Effector memory CD4-positive, alpha-beta T cell (primary cell): ENCODE measurements at regions not wholly inside any gene's neighbourhood (a gene's known extent, or its start where the extent isn't known, plus 50 kb on each side); places are given as distances from the start of the nearest gene placed in this dataset.

Experiments used
- DNase-seq, 3 donors: peaks; one replicate each; pipeline ENCODE4 v3.0.0-alpha.2; 2020
- H3K27ac ChIP-seq: 2 replicates; pipeline ENCODE4 v1.7.0; 2013; ENCODE audit warnings: mild to moderate bottlenecking, low read length, moderate library complexity; ENCODE audit not compliant: insufficient read depth, poor library complexity, severe bottlenecking
- H3K27me3 ChIP-seq: replicated peaks from 2 replicates; pipeline ENCODE4 v1.7.0; 2013; ENCODE audit warnings: mild to moderate bottlenecking, low read length; ENCODE audit not compliant: insufficient read depth, control insufficient read depth, poor library complexity, severe bottlenecking
- H3K36me3 ChIP-seq: 2 replicates; pipeline ENCODE4 v1.7.0; 2013; ENCODE audit warnings: mild to moderate bottlenecking, low read length, moderate library complexity; ENCODE audit not compliant: control insufficient read depth, insufficient read depth
- H3K4me1 ChIP-seq: 2 replicates; pipeline ENCODE4 v1.7.0; 2013; ENCODE audit warnings: low read length, mild to moderate bottlenecking; ENCODE audit not compliant: control insufficient read depth, insufficient read depth, poor library complexity, severe bottlenecking
- H3K4me3 ChIP-seq: 2 replicates; pipeline ENCODE4 v1.7.0; 2013; ENCODE audit warnings: low read length, low read depth, mild to moderate bottlenecking; ENCODE audit not compliant: insufficient read depth, poor library complexity, severe bottlenecking
- H3K9me3 ChIP-seq: 2 replicates; pipeline ENCODE4 v1.7.0; 2013; ENCODE audit warnings: mild to moderate bottlenecking, low read length, moderate library complexity; ENCODE audit not compliant: control insufficient read depth

DNA sequence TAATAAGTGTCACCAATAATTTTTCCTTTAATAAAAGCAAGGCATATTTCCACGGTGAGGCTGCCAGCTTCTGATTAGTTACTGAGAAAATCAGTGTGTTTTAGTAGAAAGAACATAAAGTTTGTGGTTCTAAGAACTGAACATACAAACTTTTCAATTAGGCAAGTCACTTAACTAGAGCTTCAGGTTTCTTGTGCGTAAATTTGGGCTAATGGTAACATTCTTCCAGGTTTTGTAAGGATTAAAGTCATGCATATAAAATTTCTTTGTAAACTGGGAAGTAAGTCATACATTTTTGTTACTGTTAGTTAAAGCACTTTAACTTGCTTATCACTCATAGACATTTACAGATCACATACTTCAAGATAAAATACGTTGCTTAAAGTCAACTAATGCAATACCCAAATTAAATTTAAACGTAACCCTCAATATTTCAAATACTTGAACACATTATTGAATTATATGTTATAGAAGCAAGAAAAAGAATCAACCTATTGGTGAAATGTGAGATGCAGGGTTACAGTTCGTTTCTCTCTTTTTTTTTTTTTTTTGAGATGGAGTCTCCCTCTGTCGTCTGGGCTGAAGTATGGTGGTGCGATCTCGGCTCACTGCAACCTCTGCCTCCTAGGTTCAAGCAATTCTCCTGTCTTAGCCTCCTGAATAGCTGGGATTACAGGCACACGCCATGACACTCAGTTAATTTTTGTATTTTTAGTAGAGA lies 327.3 kb upstream of the NOX3 start:
- no peaks in the 10 kb centered on the region for H3K4me1 ChIP-seq
- no peak for DNase-seq
- no peak overlapping the region for H3K27ac ChIP-seq
- no peaks in the 10 kb centered on the region for H3K27me3 ChIP-seq
- no peak overlapping the region for H3K4me3 ChIP-seq
- no peaks in the 10 kb centered on the region for H3K9me3 ChIP-seq
- H3K36me3 ChIP-seq: no peaks in the 10 kb centered on the region

DNA sequence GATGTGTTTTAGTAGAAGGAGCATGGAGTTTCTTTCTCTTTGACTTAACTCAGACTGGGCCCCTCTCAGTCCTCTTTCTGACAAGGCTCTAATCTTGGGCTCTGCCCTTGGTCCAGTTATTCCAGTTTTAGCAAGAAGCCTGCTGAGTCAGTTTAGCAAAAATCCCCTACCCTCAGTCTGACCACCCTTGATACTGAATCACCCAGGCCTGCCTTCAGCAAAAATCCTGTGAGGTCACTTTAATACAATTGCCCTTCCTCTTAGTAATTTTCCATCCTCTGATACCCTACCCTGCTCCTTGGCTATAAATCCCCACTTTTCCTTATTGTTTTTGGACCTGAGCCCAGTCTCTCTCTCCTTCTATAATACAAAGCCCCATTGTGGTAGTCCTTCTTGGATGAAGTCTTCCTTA lies 326.7 kb upstream of the NOX3 start:
- H3K27ac ChIP-seq: no peak overlapping the region
- H3K9me3 ChIP-seq: no peaks in the 10 kb centered on the region
- no peak for DNase-seq
- H3K4me3 ChIP-seq: no peak overlapping the region
- H3K36me3 ChIP-seq: no peaks in the 10 kb centered on the region
- H3K27me3 ChIP-seq: no peaks in the 10 kb centered on the region
- H3K4me1 ChIP-seq: no peaks in the 10 kb centered on the region

DNA sequence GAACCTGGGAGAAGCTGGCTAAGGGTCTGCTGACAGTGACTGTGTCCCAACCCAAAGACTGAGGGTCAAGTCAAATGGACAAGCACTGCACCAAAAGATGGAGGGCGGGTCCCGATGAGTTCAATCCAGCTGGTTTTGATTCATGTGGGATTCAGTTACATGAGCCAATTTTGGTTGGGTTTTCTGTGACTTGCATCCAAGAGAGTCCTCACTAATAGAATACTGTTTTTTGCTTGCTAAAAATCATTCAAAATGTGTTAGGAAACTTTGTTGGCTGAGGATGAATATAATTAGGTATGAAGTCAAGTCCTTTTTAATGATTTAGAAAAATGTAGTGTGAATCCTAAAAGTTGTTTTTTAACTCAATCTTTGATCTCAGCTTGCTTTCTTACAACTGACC lies 323.8 kb upstream of the NOX3 start:
- no peaks in the 10 kb centered on the region for H3K9me3 ChIP-seq

DNA sequence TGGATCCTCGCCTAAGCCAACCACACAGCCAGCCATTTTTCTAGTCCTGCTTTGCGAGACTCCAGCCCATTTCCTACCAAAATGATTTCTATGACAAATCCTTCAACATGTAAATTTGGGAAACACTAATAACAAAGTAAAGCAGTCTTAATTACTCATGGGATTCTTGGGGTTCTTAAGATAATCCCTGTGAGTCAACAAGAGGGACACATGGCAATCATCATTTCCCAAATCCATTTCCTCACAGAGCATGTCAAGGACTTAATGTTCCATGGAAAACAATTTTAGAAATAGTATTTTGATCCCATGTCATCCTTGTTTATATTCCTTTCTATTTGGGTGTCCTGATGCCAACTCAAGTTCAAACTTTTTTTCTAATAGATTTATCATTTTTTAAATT lies 322.7 kb upstream of the NOX3 start:
- Histone ChIP-seq H3K36me3 (no peaks in the 10 kb centered on the region), H3K9me3 (no peaks in the 10 kb centered on the region), H3K4me3 (no peak overlapping the region), H3K27me3 (no peaks in the 10 kb centered on the region), H3K27ac (no peak overlapping the region), H3K4me1 (no peaks in the 10 kb centered on the region)
- DNase-seq: no peak

More for the DNA sequence above, 323.8 kb upstream of the NOX3 start:
- Histone ChIP-seq H3K27ac (no peak overlapping the region), H3K27me3 (no peaks in the 10 kb centered on the region), H3K36me3 (no peaks in the 10 kb centered on the region), H3K4me1 (no peaks in the 10 kb centered on the region), H3K4me3 (no peak overlapping the region)
- DNase-seq: no peak

DNA sequence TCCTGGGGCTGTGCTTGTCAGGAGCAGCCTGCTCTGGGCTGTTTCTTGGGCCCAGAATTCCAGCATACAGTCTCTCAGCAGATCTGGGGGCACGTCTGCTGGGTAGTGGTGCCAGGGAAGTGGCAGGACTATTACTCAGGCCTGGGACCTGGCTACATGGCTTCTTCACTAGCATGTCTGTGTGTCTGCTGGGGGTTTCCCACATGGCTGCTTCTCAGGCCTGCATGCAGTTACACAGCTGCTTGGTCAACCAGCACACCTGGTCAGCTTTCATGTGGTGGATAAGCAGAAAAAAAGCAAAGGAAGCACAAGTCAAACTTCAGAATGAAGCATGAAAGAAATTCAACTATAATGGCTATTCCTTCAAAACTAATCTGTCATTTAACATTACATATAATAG lies 316.2 kb upstream of the NOX3 start:
- Histone ChIP-seq H3K4me3 (no peak overlapping the region), H3K27me3 (no peaks in the 10 kb centered on the region), H3K4me1 (no peaks in the 10 kb centered on the region), H3K27ac (no peak overlapping the region), H3K36me3 (no peaks in the 10 kb centered on the region), H3K9me3 (no peaks in the 10 kb centered on the region)
- no peak for DNase-seq

DNA sequence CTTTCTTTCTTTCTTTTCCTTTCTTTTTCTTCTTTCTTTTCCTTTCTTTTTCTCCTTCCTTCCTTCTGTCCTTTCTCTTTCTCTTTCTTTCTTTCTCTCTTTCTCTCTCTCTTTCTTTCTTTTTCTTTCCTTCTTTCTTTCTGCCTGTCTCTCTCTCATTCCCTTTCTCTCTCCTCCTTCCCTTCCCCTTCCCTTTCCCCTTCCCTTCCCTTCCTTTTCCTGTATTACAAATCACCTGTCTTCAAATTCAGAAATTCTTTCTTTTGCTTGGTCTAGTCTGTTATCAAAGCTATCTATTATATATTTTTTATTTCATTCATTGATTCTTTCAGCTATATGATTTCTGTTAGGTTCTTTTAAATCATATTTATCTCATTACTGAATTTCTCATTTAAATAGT lies 315.2 kb upstream of the NOX3 start:
- no peak overlapping the region for H3K4me3 ChIP-seq
- no peak overlapping the region for H3K27ac ChIP-seq
- H3K4me1 ChIP-seq: no peaks in the 10 kb centered on the region
- DNase-seq: no peak
- no peaks in the 10 kb centered on the region for H3K36me3 ChIP-seq
- H3K9me3 ChIP-seq: no peaks in the 10 kb centered on the region
- H3K27me3 ChIP-seq: no peaks in the 10 kb centered on the region

DNA sequence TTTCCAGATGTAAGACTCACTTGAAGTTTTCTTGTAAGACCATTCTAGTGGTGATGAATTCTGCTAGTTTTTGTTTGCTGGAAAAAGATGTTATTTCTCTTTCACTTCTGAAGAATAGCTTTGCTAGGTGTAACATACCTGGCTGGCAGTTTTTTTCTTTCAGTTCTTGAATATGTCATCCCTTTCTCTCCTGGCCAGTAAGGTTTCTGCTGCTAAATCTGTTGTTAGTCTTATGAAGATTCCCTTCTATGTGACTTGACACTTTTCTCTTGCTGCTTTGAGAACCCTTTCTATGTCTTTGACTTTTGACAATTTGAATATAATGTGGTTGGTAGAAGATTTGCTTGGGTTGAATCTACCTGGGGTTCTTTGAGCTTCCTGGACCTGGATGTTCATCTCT lies 314.7 kb upstream of the NOX3 start:
- no peak overlapping the region for H3K4me3 ChIP-seq
- no peaks in the 10 kb centered on the region for H3K27me3 ChIP-seq
- no peaks in the 10 kb centered on the region for H3K9me3 ChIP-seq
- H3K27ac ChIP-seq: no peak overlapping the region
- H3K4me1 ChIP-seq: no peaks in the 10 kb centered on the region
- no peak for DNase-seq
- no peaks in the 10 kb centered on the region for H3K36me3 ChIP-seq

DNA sequence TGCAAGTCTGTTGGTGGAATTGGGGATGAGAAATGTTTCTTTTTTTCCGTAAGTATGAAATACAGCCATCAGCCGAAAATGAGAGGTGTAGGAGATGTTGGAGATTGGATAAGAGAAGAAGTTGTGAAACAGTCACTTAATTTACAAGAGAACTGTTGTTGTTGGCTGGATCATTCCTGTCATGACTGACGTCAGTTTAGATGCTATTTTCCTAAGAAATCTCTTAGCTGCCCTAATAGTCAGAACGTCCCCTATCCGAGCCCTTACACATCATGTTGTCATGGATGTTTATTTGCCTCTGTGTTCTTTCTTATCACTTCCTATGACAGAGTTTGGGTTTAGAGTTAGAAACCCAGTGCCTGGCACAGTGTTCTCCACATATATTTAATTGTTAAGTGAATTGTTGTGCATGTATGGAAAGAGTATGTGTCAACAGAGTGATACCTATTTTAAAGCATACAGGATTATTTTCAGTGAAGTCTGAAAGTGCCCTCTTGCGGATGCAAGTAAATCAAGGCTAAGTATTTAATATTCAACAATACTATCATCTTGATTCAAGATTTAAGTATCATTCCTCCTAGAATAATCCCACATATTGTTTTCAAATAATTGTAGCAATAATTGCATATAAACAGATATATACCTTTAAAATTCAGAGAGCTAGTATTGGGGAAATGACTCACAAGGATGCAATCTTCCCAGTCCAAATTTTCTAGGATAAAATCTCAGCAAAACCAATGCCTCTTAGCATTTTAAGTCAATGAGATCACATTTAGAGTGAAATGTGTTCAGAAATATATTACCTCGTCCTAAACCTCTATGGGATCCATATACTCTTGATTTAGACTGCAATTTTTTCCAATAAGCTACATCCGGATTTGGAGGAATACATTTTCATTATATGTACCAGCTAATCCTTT lies 309.9 kb upstream of the NOX3 start:
- H3K4me1 ChIP-seq: no peaks in the 10 kb centered on the region
- H3K9me3 ChIP-seq: no peaks in the 10 kb centered on the region
- no peak overlapping the region for H3K27ac ChIP-seq
- H3K27me3 ChIP-seq: no peaks in the 10 kb centered on the region
- H3K36me3 ChIP-seq: no peaks in the 10 kb centered on the region
- DNase-seq: no peak
- no peak overlapping the region for H3K4me3 ChIP-seq

DNA sequence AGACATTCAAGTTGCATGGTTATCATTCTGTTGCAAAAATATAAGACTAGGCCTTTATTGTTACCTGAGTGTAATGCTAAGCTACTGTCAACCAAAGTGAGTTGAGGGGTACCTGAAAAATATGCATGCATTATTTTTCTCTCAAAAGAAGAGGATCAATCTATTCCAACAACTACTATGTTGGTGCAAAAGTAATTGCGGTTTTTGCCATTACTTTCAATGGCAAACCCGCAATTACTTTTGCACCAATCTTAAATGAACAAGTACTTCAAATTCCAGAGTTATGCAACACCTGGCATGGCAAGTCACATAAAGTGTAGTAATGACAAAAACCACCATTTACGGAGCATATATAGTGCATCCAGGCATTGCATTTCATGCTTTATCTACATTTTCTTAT lies 307.0 kb upstream of the NOX3 start:
- no peaks in the 10 kb centered on the region for H3K27me3 ChIP-seq
- no peaks in the 10 kb centered on the region for H3K4me1 ChIP-seq
- DNase-seq: no peak
- no peak overlapping the region for H3K4me3 ChIP-seq
- H3K36me3 ChIP-seq: no peaks in the 10 kb centered on the region
- no peak overlapping the region for H3K27ac ChIP-seq
- no peaks in the 10 kb centered on the region for H3K9me3 ChIP-seq

DNA sequence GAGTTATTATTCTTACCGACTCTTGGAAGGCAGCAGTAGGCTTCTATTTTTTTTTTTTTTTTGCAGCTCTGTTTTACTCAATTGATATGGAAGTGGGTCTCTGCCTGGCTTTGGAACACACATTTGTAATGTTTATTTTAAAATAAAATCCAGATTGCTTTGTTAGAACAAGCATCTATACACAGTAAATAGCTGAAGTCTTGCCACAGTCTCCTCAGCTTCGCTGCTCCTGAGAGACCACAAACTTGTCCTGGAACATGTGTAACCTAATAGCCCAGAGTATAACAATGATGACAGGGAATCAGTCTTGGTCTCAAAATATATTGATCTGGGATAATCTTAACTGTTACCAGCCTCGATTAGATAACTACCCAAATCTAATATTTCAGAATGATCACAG lies 299.8 kb upstream of the NOX3 start:
- DNase-seq: no peak
- no peaks in the 10 kb centered on the region for H3K36me3 ChIP-seq
- no peaks in the 10 kb centered on the region for H3K9me3 ChIP-seq
- H3K4me1 ChIP-seq: no peaks in the 10 kb centered on the region
- no peak overlapping the region for H3K27ac ChIP-seq
- H3K4me3 ChIP-seq: no peak overlapping the region
- no peaks in the 10 kb centered on the region for H3K27me3 ChIP-seq
